OCI-LY7 (cell line): ENCODE measurements at regions not wholly inside any gene's neighbourhood (a gene's known extent, or its start where the extent isn't known, plus 50 kb on each side); places are given as distances from the start of the nearest gene placed in this dataset.

Experiments
- CTCF ChIP-seq: fragments of 200-600 bp; sonication (generic); conservative IDR thresholded peaks from 2 replicates; pipeline ENCODE4 v1.5.1; 2014; ENCODE audit warnings: mild to moderate bottlenecking, antibody characterized with exemption, low read length, moderate library complexity, mixed read lengths
- EZH2phosphoT487 ChIP-seq: fragments of 200-600 bp; sonication (generic); IDR thresholded peaks from 2 replicates; pipeline ENCODE4 v1.6.1; 2018; ENCODE audit warnings: low read depth, borderline replicate concordance, mild to moderate bottlenecking, mixed run types, antibody characterized with exemption, low read length, moderate library complexity, mixed read lengths

- TF ChIP-seq CTCF (no peak), EZH2phosphoT487 (no peak)
Measured at GRCh38 chr2:121093692-121094091, 191.3 kb downstream of the TFCP2L1 start.
